Mesenchymal stem cell (in vitro differentiated cells and primary cell): ENCODE measurements at regions not wholly inside any gene's neighbourhood (a gene's known extent, or its start where the extent isn't known, plus 50 kb on each side); places are given as distances from the start of the nearest gene placed in this dataset.

ENCODE experiments used
- DNase-seq: peaks from one replicate; pipeline ENCODE4 v3.0.0-alpha.2; 2013
- H2AFZ ChIP-seq: one replicate; pipeline ENCODE4 v1.6.1; 2013; ENCODE audit warnings: low read depth, mild to moderate bottlenecking, control low read depth, inconsistent platforms, low read length, moderate library complexity
- H2AK5ac ChIP-seq: 2 replicates; pipeline ENCODE4 v1.6.1; 2013; ENCODE audit warnings: low read length, moderate library complexity, mild to moderate bottlenecking, inconsistent platforms; ENCODE audit not compliant: severe bottlenecking
- H2BK120ac ChIP-seq: one replicate; pipeline ENCODE4 v1.6.1; 2013; ENCODE audit warnings: low read depth, mild to moderate bottlenecking, inconsistent platforms, low read length, moderate library complexity
- H2BK12ac ChIP-seq, 2 experiments: one replicate each; pipeline ENCODE4 v1.6.1; 2013; ENCODE audit warnings: inconsistent platforms in 2 of 2, low read length in 2 of 2, mild to moderate bottlenecking in 2 of 2, moderate library complexity in 2 of 2, control low read depth in 1 of 2
- H2BK15ac ChIP-seq: one replicate; pipeline ENCODE4 v1.6.1; 2013; ENCODE audit warnings: mild to moderate bottlenecking, low read depth, inconsistent platforms; ENCODE audit not compliant: poor library complexity, severe bottlenecking
- H2BK5ac ChIP-seq: 2 replicates; pipeline ENCODE4 v1.6.1; 2013; ENCODE audit warnings: low read depth, mild to moderate bottlenecking, low read length, control low read depth, inconsistent platforms; ENCODE audit not compliant: poor library complexity, severe bottlenecking
- H3K14ac ChIP-seq, 2 experiments: one replicate each; pipeline ENCODE4 v1.6.1; 2013; ENCODE audit warnings: inconsistent platforms in 2 of 2, low read length in 2 of 2, control low read depth in 1 of 2, mild to moderate bottlenecking in 1 of 2, moderate library complexity in 1 of 2
- H3K18ac ChIP-seq, 2 experiments: one replicate each; pipeline ENCODE4 v1.6.1; 2013; ENCODE audit warnings: inconsistent platforms in 2 of 2, low read length in 2 of 2, control low read depth in 1 of 2, low read depth in 1 of 2, mild to moderate bottlenecking in 1 of 2
- H3K23ac ChIP-seq, 2 experiments: one replicate each; pipeline ENCODE4 v1.6.1; 2013; ENCODE audit warnings: inconsistent platforms in 2 of 2, low read length in 2 of 2, mild to moderate bottlenecking in 2 of 2, moderate library complexity in 2 of 2, control low read depth in 1 of 2
- H3K27ac ChIP-seq: 2 replicates; pipeline ENCODE4 v1.5.1; 2013; ENCODE audit warnings: mild to moderate bottlenecking, moderate library complexity, low read length, control low read depth, inconsistent platforms; ENCODE audit not compliant: poor library complexity, severe bottlenecking
- H3K27me3 ChIP-seq, 2 experiments: 2 replicates each; pipeline versions ENCODE4 v1.6.1 to v1.7.0; 2013; ENCODE audit warnings: low read length in 2 of 2, mild to moderate bottlenecking in 2 of 2, moderate library complexity in 2 of 2, control low read depth in 1 of 2, inconsistent platforms in 1 of 2; ENCODE audit not compliant: control insufficient read depth in 1 of 2, insufficient read depth in 1 of 2
- H3K36me3 ChIP-seq, 2 experiments: 2 replicates each; pipeline versions ENCODE4 v1.6.1 to v1.7.0; 2013; ENCODE audit warnings: low read length in 2 of 2, control low read depth in 1 of 2, inconsistent platforms in 1 of 2, low read depth in 1 of 2, mild to moderate bottlenecking in 1 of 2; ENCODE audit not compliant: insufficient read depth in 2 of 2, control insufficient read depth in 1 of 2
- H3K4ac ChIP-seq, 2 experiments: one replicate each; pipeline ENCODE4 v1.6.1; 2013; ENCODE audit warnings: inconsistent platforms in 2 of 2, low read length in 2 of 2, mild to moderate bottlenecking in 2 of 2, moderate library complexity in 2 of 2, control low read depth in 1 of 2, low read depth in 1 of 2
- H3K4me1 ChIP-seq: 2 replicates; pipeline ENCODE4 v1.6.1; 2013; ENCODE audit warnings: low read depth, low read length, control low read depth; ENCODE audit not compliant: control insufficient read depth, insufficient read depth
- H3K4me2 ChIP-seq: 2 replicates; pipeline ENCODE4 v1.6.1; 2013; ENCODE audit warnings: low read length, mild to moderate bottlenecking, inconsistent platforms; ENCODE audit not compliant: poor library complexity, severe bottlenecking
- H3K4me3 ChIP-seq, 2 experiments: 2 replicates each; pipeline versions ENCODE4 v1.5.1 to v1.7.0; 2013; ENCODE audit warnings: low read length in 2 of 2, mild to moderate bottlenecking in 2 of 2, control low read depth in 1 of 2, low read depth in 1 of 2; ENCODE audit not compliant: insufficient read depth in 1 of 2
- H3K79me1 ChIP-seq: replicated peaks from 2 replicates; pipeline ENCODE4 v1.6.1; 2013; ENCODE audit warnings: mild to moderate bottlenecking, control low read depth, low read length, inconsistent platforms; ENCODE audit not compliant: poor library complexity, severe bottlenecking
- H3K9ac ChIP-seq: 2 replicates; pipeline ENCODE4 v1.7.0; 2013; ENCODE audit warnings: mild to moderate bottlenecking, low read length, moderate library complexity
- H3K9me3 ChIP-seq: 2 replicates; pipeline ENCODE4 v1.7.0; 2013; ENCODE audit warnings: mild to moderate bottlenecking, low read length; ENCODE audit not compliant: control insufficient read depth
- H4K8ac ChIP-seq: one replicate; pipeline ENCODE4 v1.6.1; 2013; ENCODE audit warnings: inconsistent platforms, mild to moderate bottlenecking, low read length, moderate library complexity
- H4K91ac ChIP-seq: one replicate; pipeline ENCODE4 v1.6.1; 2013; ENCODE audit warnings: mild to moderate bottlenecking, low read length, inconsistent platforms
- WGBS: methylation state at CpG from one replicate; pipeline ENCODE4 v1.1.7; 2013; ENCODE audit warnings: mixed read lengths; 5-methylcytosine and 5-hydroxymethylcytosine counted together

DNA sequence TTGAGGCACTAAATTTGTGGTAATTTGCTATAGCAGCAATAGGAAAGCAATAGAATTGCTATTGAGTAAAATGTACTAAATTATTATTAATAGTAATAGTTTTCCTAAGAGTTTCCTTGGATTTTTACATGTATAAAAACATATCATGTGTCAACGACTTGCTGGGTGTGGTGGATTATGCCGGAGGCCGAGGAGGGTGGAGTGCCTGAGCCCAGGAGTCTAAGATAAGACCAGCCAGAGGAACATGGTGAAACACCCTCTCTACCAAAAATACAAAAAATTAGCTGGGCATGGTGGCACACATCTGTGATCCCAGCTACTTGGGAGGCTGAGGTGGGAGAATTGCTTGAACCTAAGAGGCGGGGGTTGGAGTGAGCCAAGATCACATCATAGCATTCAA lies 749.9 kb downstream of the TBL1XR1 start:
- no peak overlapping the region for H3K27ac ChIP-seq
- H3K18ac ChIP-seq = no peak overlapping the region
- no peak overlapping the region for H2BK120ac ChIP-seq
- no peak overlapping the region for H2BK15ac ChIP-seq
- no peaks in the 10 kb centered on the region for H3K36me3 ChIP-seq
- no peaks in the 10 kb centered on the region for H3K4me1 ChIP-seq
- no peak overlapping the region for H2BK12ac ChIP-seq
- H3K14ac ChIP-seq = no peak overlapping the region
- WGBS = no CpG with 5 or more reads among the region's 4 CpGs
- H3K27me3 ChIP-seq = no peaks in the 10 kb centered on the region
- H3K4me2 ChIP-seq = no peak overlapping the region
- H3K4ac ChIP-seq = no peak overlapping the region
- H2AK5ac ChIP-seq = no peak overlapping the region
- H2BK5ac ChIP-seq = no peak overlapping the region
- DNase-seq = no peak
- H4K8ac ChIP-seq = no peak overlapping the region
- no peak overlapping the region for H3K4me3 ChIP-seq
- no peak overlapping the region for H4K91ac ChIP-seq
- H3K79me1 ChIP-seq = no peaks in the 10 kb centered on the region
- no peak overlapping the region for H2AFZ ChIP-seq
- H3K9me3 ChIP-seq = no peaks in the 10 kb centered on the region
- no peak overlapping the region for H3K9ac ChIP-seq
- H3K23ac ChIP-seq = no peak overlapping the region

DNA sequence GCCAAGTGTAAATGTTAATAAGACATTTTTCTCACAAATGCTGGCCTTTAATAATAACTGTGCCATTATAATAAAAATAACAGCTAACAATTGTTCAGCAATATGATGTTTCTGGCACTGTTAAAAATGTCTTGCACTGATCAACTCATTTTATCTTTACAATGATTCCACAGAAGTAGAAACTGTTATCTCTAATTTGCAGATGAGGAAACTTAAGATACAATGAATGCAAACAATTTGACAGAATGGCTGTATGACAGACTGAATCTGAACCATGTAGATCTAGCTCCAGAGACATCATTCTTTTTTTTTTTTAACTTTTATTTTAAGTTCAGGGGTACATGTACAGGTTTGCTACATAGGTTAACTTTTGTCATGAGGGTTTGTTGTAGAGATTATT lies 755.0 kb downstream of the TBL1XR1 start:
- Histone ChIP-seq H3K79me1 (no peaks in the 10 kb centered on the region), H2BK120ac (no peak overlapping the region), H3K23ac (no peak overlapping the region), H3K4ac (no peak overlapping the region), H3K18ac (no peak overlapping the region), H4K8ac (no peak overlapping the region), H2AFZ (no peak overlapping the region), H3K27ac (no peak overlapping the region), H2BK5ac (no peak overlapping the region), H3K27me3 (no peaks in the 10 kb centered on the region), H3K4me1 (no peaks in the 10 kb centered on the region), H3K9me3 (no peaks in the 10 kb centered on the region), H3K4me2 (no peak overlapping the region), H3K9ac (no peak overlapping the region), H2AK5ac (no peak overlapping the region), H2BK12ac (no peak overlapping the region), H3K14ac (no peak overlapping the region), H4K91ac (no peak overlapping the region), H3K36me3 (no peaks in the 10 kb centered on the region), H3K4me3 (no peak overlapping the region), H2BK15ac (no peak overlapping the region)
- no peak for DNase-seq

DNA sequence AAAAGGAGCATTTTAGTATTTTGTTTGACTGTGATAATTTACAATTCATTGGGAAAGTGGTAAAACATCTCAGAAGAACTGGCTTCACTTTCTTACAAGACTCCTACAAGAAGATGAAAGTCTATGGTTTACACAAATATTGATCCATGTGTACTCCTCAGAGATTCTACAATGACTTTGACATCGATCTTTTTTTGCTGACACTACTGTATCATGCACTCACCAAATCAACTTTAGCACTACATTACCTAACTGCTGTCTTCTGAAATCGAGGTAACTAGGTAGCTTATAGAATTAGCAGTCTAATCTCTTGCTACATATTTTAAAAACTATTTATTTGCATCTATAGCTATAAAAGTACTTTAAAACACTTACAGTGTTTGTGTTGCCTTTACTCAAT lies 757.6 kb downstream of the TBL1XR1 start:
- Histone ChIP-seq H3K27ac (no peak overlapping the region), H3K9ac (no peak overlapping the region), H3K23ac (no peak overlapping the region), H3K14ac (no peak overlapping the region), H2BK12ac (no peak overlapping the region), H2BK15ac (no peak overlapping the region), H2AK5ac (no peak overlapping the region), H3K36me3 (no peaks in the 10 kb centered on the region), H3K27me3 (no peaks in the 10 kb centered on the region), H2BK5ac (no peak overlapping the region), H2AFZ (no peak overlapping the region), H3K4me1 (no peaks in the 10 kb centered on the region), H3K18ac (no peak overlapping the region), H4K91ac (no peak overlapping the region), H4K8ac (no peak overlapping the region), H2BK120ac (no peak overlapping the region), H3K9me3 (no peaks in the 10 kb centered on the region), H3K4me2 (no peak overlapping the region), H3K4me3 (no peak overlapping the region), H3K4ac (no peak overlapping the region), H3K79me1 (no peaks in the 10 kb centered on the region)
- DNase-seq = no peak
- 80% methylated on average over 1 of the region's 2 CpGs for WGBS

DNA sequence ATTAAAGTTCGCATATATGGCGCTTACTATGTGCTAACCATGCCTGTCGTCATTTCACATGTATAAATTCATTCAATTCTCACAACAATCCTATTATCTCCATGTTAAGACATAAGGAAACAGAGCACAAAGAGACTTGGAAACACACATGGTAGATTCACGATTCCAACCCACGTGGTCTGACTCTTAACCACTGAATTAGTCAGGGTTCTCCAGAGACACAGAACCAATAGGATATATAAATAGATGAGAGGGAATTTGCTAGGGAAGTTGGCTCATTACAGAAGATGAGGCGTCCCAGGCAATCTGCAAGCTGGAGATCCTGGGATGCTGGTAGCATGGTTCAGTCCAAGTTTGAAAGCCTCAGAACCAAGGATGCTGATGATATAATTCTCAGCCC lies 765.3 kb downstream of the TBL1XR1 start:
- no peak overlapping the region for H3K27ac ChIP-seq
- no peak overlapping the region for H3K18ac ChIP-seq
- no peaks in the 10 kb centered on the region for H3K36me3 ChIP-seq
- H4K8ac ChIP-seq = no peak overlapping the region
- no peak overlapping the region for H3K4me2 ChIP-seq
- H2BK12ac ChIP-seq = no peak overlapping the region
- no peaks in the 10 kb centered on the region for H3K9me3 ChIP-seq
- no peak overlapping the region for H2BK120ac ChIP-seq
- H3K9ac ChIP-seq = no peak overlapping the region
- H2AK5ac ChIP-seq = no peak overlapping the region
- no peak overlapping the region for H3K4me3 ChIP-seq
- H3K4ac ChIP-seq = no peak overlapping the region
- DNase-seq = no peak
- no peak overlapping the region for H2BK5ac ChIP-seq
- H3K14ac ChIP-seq = no peak overlapping the region
- 78% methylated on average over 4 of the region's 6 CpGs for WGBS
- no peaks in the 10 kb centered on the region for H3K4me1 ChIP-seq
- H3K79me1 ChIP-seq = no peaks in the 10 kb centered on the region
- no peak overlapping the region for H3K23ac ChIP-seq
- no peak overlapping the region for H2BK15ac ChIP-seq
- H3K27me3 ChIP-seq = no peaks in the 10 kb centered on the region
- H4K91ac ChIP-seq = no peak overlapping the region
- no peak overlapping the region for H2AFZ ChIP-seq
